Keratinocyte (primary cell): ENCODE measurements at regions not wholly inside any gene's neighbourhood (a gene's known extent, or its start where the extent isn't known, plus 50 kb on each side); places are given as distances from the start of the nearest gene placed in this dataset.

Experiments
- DNase-seq: peaks from one replicate; pipeline ENCODE4 v3.0.0-alpha.2; 2011; ENCODE audit warnings: low read depth, missing footprints, low spot score
- FAIRE-seq: peaks from 2 replicates; lab custom pipeline; 2011; peaks lifted over from hg19 to GRCh38; lab: Jason Lieb, UNC
- H2AFZ ChIP-seq: 2 replicates; pipeline ENCODE4 v1.6.0; 2012; ENCODE audit warnings: low read length, control low read depth, inconsistent platforms; ENCODE audit not compliant: control insufficient read depth
- H3K27ac ChIP-seq: 2 replicates; pipeline ENCODE4 v1.5.1; 2011; ENCODE audit warnings: low read length; ENCODE audit not compliant: control insufficient read depth, insufficient read depth
- H3K27me3 ChIP-seq: 3 replicates; pipeline ENCODE4 v1.6.0; 2011; ENCODE audit warnings: low read length; ENCODE audit not compliant: control insufficient read depth, insufficient read depth; ENCODE audit errors: extremely low read depth
- H3K36me3 ChIP-seq, 2 experiments: 2 replicates in 1 of 2; 3 replicates in 1 of 2; pipeline ENCODE4 v1.5.1; 2011; ENCODE audit warnings: low read length in 2 of 2, mild to moderate bottlenecking in 1 of 2; ENCODE audit not compliant: control insufficient read depth in 2 of 2, insufficient read depth in 2 of 2; ENCODE audit errors: extremely low read depth in 1 of 2
- H3K4me1 ChIP-seq: 3 replicates; pipeline ENCODE4 v1.5.1; 2011; ENCODE audit warnings: low read length; ENCODE audit not compliant: control insufficient read depth, insufficient read depth; ENCODE audit errors: extremely low read depth
- H3K4me2 ChIP-seq: 3 replicates; pipeline ENCODE4 v1.6.0; 2011; ENCODE audit warnings: low read depth, low read length; ENCODE audit not compliant: control insufficient read depth, insufficient read depth; ENCODE audit errors: extremely low read depth
- H3K4me3 ChIP-seq, 3 experiments: fragments of 200-600 bp in 1 of 3; sonication (generic) in 1 of 3; 2 replicates in 2 of 3; 3 replicates in 1 of 3; pipeline ENCODE4 v1.5.1; 2011 to 2016; ENCODE audit warnings: low read length in 3 of 3, mild to moderate bottlenecking in 3 of 3, control low read depth in 2 of 3, inconsistent platforms in 1 of 3, low read depth in 1 of 3, mixed read lengths in 1 of 3, mixed run types in 1 of 3, moderate library complexity in 1 of 3; ENCODE audit not compliant: control insufficient read depth in 2 of 3, insufficient read depth in 2 of 3; ENCODE audit errors: extremely low read depth in 1 of 3
- H3K79me2 ChIP-seq: 2 replicates; pipeline ENCODE4 v1.6.0; 2012; ENCODE audit warnings: low read length; ENCODE audit not compliant: control insufficient read depth, insufficient read depth
- H3K9ac ChIP-seq: 3 replicates; pipeline ENCODE4 v1.6.0; 2011; ENCODE audit warnings: low read length; ENCODE audit not compliant: control insufficient read depth, insufficient read depth; ENCODE audit errors: extremely low read depth
- H3K9me1 ChIP-seq: 3 replicates; pipeline ENCODE4 v1.6.0; 2011; ENCODE audit warnings: low read length; ENCODE audit not compliant: control insufficient read depth, insufficient read depth; ENCODE audit errors: extremely low read depth
- H3K9me3 ChIP-seq: 2 replicates; pipeline ENCODE4 v1.5.1; 2012; ENCODE audit warnings: low read depth, low read length; ENCODE audit not compliant: control insufficient read depth
- H4K20me1 ChIP-seq: 3 replicates; pipeline ENCODE4 v1.6.0; 2011; ENCODE audit warnings: low read length; ENCODE audit not compliant: control insufficient read depth, insufficient read depth; ENCODE audit errors: extremely low read depth
- EZH2 ChIP-seq: IDR thresholded peaks from one replicate; pipeline ENCODE4 v1.6.1; 2012; ENCODE audit warnings: inconsistent platforms, mild to moderate bottlenecking, low read length, moderate library complexity
- dilution Hi-C: fragments of 300-500 bp; cut with MboI; formaldehyde crosslinking; loops from one replicate; pipeline ENCODE4 v1.7.0; 2020; ENCODE audit warnings: low sequenced_read_pairs; ENCODE audit not compliant: extremely low pct_ligation_motif_present
- TF ChIP-seq, protein P1 (sequence below), 3 experiments: IDR thresholded peaks in 1 of 3; conservative IDR thresholded peaks in 1 of 3; optimal IDR thresholded peaks in 1 of 3; 2 replicates in 2 of 3; 3 replicates in 1 of 3; pipeline versions ENCODE3 to v1.5.1; 2011; ENCODE audit warnings: low read length in 3 of 3, mild to moderate bottlenecking in 3 of 3, moderate library complexity in 2 of 3, control low read depth in 1 of 3, inconsistent platforms in 1 of 3; ENCODE audit not compliant: insufficient read depth in 2 of 3; ENCODE audit errors: extremely low read depth in 1 of 3

DNA sequence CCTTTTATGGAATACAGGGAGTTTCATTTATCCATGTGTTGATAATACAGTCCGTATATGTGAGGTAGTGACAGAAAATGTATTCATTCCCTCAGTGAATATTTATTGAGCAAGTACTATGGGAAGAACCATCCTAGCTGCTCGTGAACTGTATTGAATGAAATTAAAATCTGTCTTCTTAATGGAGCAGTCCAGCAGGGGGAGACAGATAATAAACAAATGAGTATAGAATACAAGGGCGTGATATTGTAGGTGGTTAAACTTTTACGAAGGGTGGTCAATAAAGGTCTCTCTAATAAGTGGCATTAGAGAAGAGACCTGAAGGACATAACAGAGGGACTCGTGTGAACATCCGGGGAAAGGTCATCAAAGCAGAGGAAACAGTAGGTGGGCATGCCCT is 62.7 kb upstream of the OSTN start:
- no peak for FAIRE-seq
- Histone ChIP-seq H3K9ac (no peak overlapping the region), H3K27ac (no peak overlapping the region), H2AFZ (no peak overlapping the region), H3K4me3 (no peak overlapping the region), H3K79me2 (no peaks in the 10 kb centered on the region), H3K4me1 (peaks cover under 1% of the 10 kb centered on the region), H4K20me1 (no peaks in the 10 kb centered on the region), H3K27me3 (no peaks in the 10 kb centered on the region), H3K9me1 (no peaks in the 10 kb centered on the region), H3K9me3 (no peaks in the 10 kb centered on the region), H3K4me2 (no peak overlapping the region), H3K36me3 (no peaks in the 10 kb centered on the region)
- DNase-seq = no peak
- dilution Hi-C loops = no loop called here
- TF ChIP-seq, protein P1, sequence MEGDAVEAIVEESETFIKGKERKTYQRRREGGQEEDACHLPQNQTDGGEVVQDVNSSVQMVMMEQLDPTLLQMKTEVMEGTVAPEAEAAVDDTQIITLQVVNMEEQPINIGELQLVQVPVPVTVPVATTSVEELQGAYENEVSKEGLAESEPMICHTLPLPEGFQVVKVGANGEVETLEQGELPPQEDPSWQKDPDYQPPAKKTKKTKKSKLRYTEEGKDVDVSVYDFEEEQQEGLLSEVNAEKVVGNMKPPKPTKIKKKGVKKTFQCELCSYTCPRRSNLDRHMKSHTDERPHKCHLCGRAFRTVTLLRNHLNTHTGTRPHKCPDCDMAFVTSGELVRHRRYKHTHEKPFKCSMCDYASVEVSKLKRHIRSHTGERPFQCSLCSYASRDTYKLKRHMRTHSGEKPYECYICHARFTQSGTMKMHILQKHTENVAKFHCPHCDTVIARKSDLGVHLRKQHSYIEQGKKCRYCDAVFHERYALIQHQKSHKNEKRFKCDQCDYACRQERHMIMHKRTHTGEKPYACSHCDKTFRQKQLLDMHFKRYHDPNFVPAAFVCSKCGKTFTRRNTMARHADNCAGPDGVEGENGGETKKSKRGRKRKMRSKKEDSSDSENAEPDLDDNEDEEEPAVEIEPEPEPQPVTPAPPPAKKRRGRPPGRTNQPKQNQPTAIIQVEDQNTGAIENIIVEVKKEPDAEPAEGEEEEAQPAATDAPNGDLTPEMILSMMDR (optimal IDR thresholded peaks at IDR 0.05 in 1 of 3, IDR thresholded peaks at IDR 0.05 in 1 of 3, conservative IDR thresholded peaks at IDR 0.05 in 1 of 3; ENCODE audit: extremely low read depth in 1 of 3, insufficient read depth in 2 of 3, low read length in 3 of 3) = peak in 1 of 3 experiments; percentile 30
- TF ChIP-seq EZH2 = no peak

DNA sequence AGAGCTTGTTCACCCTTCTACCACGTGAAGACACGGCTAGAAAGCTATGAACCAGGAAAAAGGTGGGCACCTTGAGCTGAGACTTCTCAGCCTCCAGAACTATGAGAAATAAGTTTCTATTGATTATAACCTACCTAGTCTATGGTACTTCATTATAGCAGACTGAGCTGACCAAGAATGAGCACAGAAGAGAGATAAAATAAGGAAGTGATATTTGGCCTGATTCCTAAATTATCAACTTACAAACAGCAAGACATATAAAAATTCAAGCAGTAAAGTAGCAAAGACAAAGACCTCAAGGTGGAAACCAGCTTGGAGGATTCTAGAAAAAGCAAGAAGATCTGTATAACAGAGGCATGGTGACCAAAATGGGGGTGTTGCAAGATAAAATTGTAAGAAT is 63.9 kb upstream of the OSTN start:
- no peak overlapping the region for H2AFZ ChIP-seq
- DNase-seq (no peak), FAIRE-seq (no peak)
- no peaks in the 10 kb centered on the region for H3K36me3 ChIP-seq
- no peak overlapping the region for H3K27ac ChIP-seq
- H4K20me1 ChIP-seq = no peaks in the 10 kb centered on the region
- no peaks in the 10 kb centered on the region for H3K27me3 ChIP-seq
- no peak overlapping the region for H3K9ac ChIP-seq
- H3K4me1 ChIP-seq = no peaks in the 10 kb centered on the region
- dilution Hi-C loops = no loop called here
- H3K4me3 ChIP-seq = no peak overlapping the region
- H3K9me3 ChIP-seq = no peaks in the 10 kb centered on the region
- no peak overlapping the region for H3K4me2 ChIP-seq
- TF ChIP-seq, protein P1 (optimal IDR thresholded peaks at IDR 0.05 in 1 of 3, IDR thresholded peaks at IDR 0.05 in 1 of 3, conservative IDR thresholded peaks at IDR 0.05 in 1 of 3; ENCODE audit: extremely low read depth in 1 of 3, insufficient read depth in 2 of 3, low read length in 3 of 3) = no peak
- H3K9me1 ChIP-seq = no peaks in the 10 kb centered on the region
- H3K79me2 ChIP-seq = no peaks in the 10 kb centered on the region
